SK-N-MC (cell line): ENCODE measurements at regions not wholly inside any gene's neighbourhood (a gene's known extent, or its start where the extent isn't known, plus 50 kb on each side); places are given as distances from the start of the nearest gene placed in this dataset.

Experiments
- EZH2 ChIP-seq: fragments of 200-600 bp; sonication (generic); IDR thresholded peaks from one replicate; pipeline ENCODE4 v1.6.1; 2017; ENCODE audit warnings: antibody characterized with exemption
- FOXP2 ChIP-seq: optimal IDR thresholded peaks from 2 replicates; pipeline ENCODE3; 2011; ENCODE audit warnings: mild to moderate bottlenecking, moderate library complexity; ENCODE audit not compliant: insufficient read depth; ENCODE audit errors: extremely low read length, control extremely low read depth
- POLR2AphosphoS5 ChIP-seq: IDR thresholded peaks from 2 replicates; pipeline ENCODE4 v1.6.1; 2012; ENCODE audit warnings: mild to moderate bottlenecking, low read depth, low read length, borderline replicate concordance

GRCh38 chr3:118809696-118810498 lies 224.7 kb downstream of the IGSF11 start:
- TF ChIP-seq POLR2AphosphoS5 (no peak), EZH2 (no peak), FOXP2 (no peak)
